NCI-H1092 (cell line): ENCODE measurements at regions not wholly inside any gene's neighbourhood (a gene's known extent, or its start where the extent isn't known, plus 50 kb on each side); places are given as distances from the start of the nearest gene placed in this dataset.
A peak's percentile ranks its signal among the peaks of the same experiment; 100 is the strongest.
"Not testable (repeated sequence)": the region's sequence is repeated elsewhere in the genome, so short reads cannot be mapped to it uniquely, and the experiment has no call there.

Experiments used
- DNase-seq: peaks from one replicate; lab custom pipeline; 2025; lab: John Stamatoyannopoulos, UW

DNA sequence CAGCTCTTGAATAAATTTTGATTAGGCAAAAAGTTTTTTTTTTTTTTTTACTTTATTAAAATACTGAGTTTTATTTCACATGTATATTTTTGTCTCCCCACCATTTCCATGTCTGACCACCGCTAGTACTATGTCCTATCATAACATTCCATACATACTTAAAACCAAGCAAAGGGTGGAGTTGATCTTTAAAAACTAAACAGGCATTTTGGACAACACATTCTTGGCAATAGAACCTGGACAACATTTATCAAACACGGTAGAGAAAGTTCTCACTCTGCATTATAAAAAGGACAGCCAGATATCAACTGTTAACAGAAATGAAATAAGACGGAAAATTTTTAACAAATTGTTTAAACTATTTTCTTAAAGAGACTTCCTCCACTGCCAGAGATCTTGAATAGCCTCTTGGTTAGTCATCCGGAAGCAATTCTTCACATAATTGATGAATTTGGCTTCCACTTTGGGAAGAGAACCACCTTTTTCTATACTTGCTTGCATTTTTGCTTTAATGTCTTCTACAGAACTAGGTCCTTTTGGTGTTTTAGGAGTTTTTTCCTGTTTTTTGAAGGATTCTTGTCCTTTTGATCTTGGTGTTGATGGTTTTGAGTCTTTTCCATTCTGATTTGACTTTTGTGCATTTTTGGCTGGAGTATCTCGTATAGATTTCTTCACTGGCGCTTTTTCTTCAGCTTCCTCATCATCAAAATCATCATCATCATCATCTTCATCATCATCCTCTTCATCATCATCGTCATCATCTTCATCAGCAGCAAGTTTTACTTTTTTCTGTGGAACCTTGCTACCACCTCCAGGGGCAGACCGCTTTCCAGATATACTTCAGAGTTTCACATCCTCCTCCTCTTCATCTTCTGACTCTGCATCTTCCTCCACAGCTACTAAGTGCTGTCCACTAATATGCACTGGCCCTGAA is 58.7 kb downstream of the POU5F2 start:
- DNase-seq, result not testable (repeated sequence)

- no peak for DNase-seq
Measured at GRCh38 chr5:93681432-93681831, 60.0 kb downstream of the POU5F2 start.

GRCh38 chr5:93677359-93677891 is 64.0 kb downstream of the POU5F2 start:
- DNase-seq, result peak; percentile 63

DNA sequence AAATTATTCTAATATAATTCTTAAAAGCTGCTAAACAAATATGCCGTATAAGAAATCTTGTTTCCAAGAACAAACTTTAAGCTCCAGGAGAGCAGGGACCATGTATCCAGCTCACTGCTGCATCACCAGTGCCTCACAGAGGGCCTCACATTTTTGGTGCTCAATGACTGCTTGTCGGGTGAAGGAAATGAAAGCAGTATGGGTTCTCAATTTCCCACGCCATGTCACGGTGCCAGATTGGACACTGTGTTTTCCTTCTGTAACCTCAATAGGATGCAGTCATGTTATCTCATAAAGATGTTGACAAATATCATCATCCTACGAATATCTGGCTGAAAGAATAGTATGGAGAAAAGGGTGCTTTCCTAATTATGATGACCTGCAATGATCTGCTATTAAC is 64.7 kb downstream of the POU5F2 start:
- DNase-seq, result no peak

- no peak for DNase-seq
Measured at GRCh38 chr5:93675460-93676450, 65.6 kb downstream of the POU5F2 start.

- DNase-seq, result no peak
Measured at GRCh38 chr5:93674866-93675459, 66.4 kb downstream of the POU5F2 start.

DNA sequence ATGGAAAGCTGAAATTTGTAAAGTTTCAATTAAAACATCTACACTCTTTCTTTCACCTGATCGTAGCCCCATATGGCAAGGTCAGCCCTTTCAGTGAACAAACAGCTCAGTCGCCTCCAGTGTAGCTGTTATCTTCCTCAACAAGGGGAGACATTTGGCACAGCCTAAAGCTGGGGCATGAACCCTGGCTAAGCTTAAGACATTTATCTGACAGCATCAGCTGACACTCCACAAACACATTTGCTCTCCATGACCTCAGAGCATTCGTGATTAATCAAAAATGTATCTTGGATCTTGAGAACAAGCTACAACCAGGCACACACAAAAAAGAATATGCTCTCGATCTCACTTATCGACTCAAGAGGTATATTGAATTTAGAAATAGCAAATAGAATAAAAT is 67.3 kb downstream of the POU5F2 start:
- DNase-seq, result no peak

- no peak for DNase-seq
Measured at GRCh38 chr5:93673316-93673954, 68.0 kb downstream of the POU5F2 start.

- no peak for DNase-seq
Measured at GRCh38 chr5:93665648-93666047, 75.8 kb downstream of the POU5F2 start.

DNA sequence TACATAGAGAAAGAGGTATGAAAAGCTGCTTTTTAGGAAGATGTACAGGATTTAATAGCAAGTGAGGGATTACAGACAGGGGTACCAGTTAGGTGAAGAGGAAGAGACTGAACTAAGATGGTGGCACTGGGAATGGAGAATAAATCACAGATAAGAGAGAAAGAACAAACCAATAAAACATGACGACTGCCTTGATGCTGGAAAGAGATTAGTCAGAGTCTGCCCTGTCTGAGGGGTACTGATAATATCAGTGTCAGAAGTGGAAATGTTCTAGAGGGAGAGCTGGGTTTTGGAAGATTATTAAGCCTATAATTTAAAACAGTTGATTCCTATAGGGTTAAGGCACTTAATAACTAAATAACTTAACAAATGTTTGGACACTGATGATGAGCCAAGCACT is 77.7 kb downstream of the NR2F1 start:
- no peak for DNase-seq

DNA sequence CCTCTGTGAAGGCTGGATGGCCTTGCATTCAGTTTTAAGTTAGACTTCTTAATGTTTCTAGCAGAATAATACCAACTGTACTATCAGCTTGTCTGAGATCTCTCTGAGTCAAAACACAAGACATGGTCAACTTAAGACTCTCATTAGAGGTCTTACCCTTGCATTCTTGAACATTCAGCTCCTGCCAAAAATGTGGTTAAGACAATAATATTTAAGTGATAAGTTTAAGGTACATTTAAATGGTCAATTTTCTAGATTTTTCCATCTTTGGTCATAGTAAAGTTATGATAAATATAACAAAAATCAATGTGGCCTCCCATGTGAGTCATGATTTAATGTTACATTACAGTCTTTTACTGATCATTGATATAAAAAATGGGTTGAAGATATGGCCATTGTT is 75.0 kb downstream of the NR2F1 start:
- DNase-seq, result no peak

DNA sequence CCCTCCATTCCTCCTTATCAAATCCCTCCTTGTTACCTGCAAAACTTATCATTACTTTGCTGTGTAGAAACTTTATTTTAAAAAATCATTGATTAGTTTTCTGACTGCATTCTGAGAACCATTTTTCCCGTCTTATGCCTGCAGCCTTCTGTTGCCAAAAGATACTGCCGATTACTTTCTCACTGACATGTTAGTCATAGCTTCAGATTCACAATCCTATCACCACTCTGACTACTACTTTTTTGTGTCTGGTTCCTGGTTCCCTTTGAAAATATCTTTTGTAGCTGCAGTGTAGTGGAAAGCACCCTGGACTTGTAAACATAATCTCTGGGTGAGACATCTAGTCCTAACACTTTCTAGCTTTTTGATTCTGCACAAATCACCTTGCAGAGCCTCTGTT is 71.7 kb downstream of the NR2F1 start:
- no peak for DNase-seq

DNA sequence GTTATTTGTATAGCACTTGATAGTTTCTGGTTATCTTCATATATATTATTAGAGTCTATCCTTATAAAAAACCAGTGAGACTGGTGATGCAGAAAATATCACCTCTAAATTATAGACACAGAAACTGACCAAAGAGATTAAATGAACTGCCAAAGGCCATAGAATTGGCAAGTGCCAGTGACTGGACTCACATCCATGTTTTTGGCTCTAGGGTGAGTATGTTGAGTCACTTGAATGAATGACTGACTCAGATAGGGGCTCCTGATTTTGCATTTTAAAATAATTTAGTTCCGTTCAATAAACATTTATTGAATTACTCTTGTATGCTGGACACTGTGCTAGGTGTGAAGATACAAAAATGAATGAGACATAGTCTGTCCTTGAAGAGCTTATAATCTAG is 70.7 kb downstream of the NR2F1 start:
- no peak for DNase-seq

GRCh38 chr5:93649234-93649900 is 66.3 kb downstream of the NR2F1 start:
- no peak for DNase-seq

DNA sequence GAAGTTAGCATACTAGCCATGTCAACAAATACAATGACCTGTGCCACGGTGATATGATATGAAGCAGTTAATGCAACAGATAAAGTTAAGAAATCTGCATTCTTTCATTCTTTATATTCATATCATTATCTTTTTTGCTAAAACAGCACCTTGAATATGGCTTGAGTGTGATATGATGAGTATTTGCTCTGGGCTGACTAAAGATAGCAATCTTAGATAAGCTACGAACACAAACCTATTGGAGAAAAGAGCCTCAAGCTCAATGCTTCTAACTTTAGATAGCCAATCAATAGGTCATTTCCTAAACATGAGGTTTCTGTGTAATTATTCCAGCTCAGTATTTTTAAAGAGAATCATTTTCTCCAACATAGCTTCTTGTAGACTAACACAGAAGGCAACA is 61.7 kb downstream of the NR2F1 start:
- no peak for DNase-seq
